ENCODE measurements at regions not wholly inside any gene's neighbourhood (a gene's known extent, or its start where the extent isn't known, plus 50 kb on each side); places are given as distances from the start of the nearest gene placed in this dataset.
"Not testable (repeated sequence)": the region's sequence is repeated elsewhere in the genome, so short reads cannot be mapped to it uniquely, and the experiment has no call there.

DNA sequence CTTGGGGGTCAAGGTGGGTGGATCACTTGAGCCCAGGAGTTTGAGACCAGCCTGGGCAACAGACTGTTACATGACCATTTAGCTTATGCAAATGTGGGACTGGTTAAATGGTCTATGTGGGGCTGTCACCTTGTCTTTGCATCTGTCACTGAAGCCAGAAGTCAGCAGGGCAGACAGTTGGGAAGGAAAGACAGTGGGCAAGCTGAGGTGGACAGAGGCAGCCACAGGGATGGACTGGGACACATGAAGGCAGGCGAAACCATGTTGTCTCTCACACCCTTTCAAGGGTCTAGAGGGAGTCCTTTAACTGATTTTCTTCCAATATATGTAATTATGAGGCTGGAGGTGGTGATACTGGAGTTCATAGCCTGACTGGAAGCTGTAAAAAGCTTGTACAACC lies 426.4 kb downstream of the TMEM121 start:
- no peaks in the 10 kb centered on the region for H3K4me1 ChIP-seq (ENCODE audit: insufficient read depth, low read length)
- no peaks in the 10 kb centered on the region for H3K79me2 ChIP-seq (ENCODE audit: low read length)
- BruUV-seq (replicated peaks) = no TSS peak
- intact Hi-C loops (cut with micrococcal nuclease) = no loop called here
- CTCF ChIA-PET = no interaction called here
- H3F3A ChIP-seq (ENCODE audit: low read length, unreplicated experiment) = no peaks in the 10 kb centered on the region
- no peak for DNase-seq
- TF ChIP-seq EZH2phosphoT487 (IDR thresholded peaks at IDR 0.05; ENCODE audit: borderline replicate concordance, low read length) = no peak
- TF ChIP-seq, protein P1, sequence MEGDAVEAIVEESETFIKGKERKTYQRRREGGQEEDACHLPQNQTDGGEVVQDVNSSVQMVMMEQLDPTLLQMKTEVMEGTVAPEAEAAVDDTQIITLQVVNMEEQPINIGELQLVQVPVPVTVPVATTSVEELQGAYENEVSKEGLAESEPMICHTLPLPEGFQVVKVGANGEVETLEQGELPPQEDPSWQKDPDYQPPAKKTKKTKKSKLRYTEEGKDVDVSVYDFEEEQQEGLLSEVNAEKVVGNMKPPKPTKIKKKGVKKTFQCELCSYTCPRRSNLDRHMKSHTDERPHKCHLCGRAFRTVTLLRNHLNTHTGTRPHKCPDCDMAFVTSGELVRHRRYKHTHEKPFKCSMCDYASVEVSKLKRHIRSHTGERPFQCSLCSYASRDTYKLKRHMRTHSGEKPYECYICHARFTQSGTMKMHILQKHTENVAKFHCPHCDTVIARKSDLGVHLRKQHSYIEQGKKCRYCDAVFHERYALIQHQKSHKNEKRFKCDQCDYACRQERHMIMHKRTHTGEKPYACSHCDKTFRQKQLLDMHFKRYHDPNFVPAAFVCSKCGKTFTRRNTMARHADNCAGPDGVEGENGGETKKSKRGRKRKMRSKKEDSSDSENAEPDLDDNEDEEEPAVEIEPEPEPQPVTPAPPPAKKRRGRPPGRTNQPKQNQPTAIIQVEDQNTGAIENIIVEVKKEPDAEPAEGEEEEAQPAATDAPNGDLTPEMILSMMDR (conservative IDR thresholded peaks at IDR 0.05; ENCODE audit: low read depth, low read length) = no peak
- no peak for TF ChIP-seq EZH2 (IDR thresholded peaks at IDR 0.05; ENCODE audit: low read length, unreplicated experiment)
- H3K4me2 ChIP-seq (ENCODE audit: low read length) = no peak overlapping the region
- POLR2A ChIA-PET (ENCODE audit: unreplicated experiment) = no interaction called here
- H3K36me3 ChIP-seq (ENCODE audit: low read depth, low read length) = no peaks in the 10 kb centered on the region
- no peaks in the 10 kb centered on the region for H3K27me3 ChIP-seq (ENCODE audit: low read length)
- H3K9me2 ChIP-seq (replicated peaks; ENCODE audit: low read length) = no peaks in the 10 kb centered on the region
- H2AFZ ChIP-seq (ENCODE audit: low read length) = no peak overlapping the region
- H3K27ac ChIP-seq (ENCODE audit: low read length) = no peak overlapping the region
- ATAC-seq = no peak
- no peak overlapping the region for H3K9ac ChIP-seq (ENCODE audit: low read length)
- H3K9me3 ChIP-seq (ENCODE audit: low read length) = no peaks in the 10 kb centered on the region
- no peaks in the 10 kb centered on the region for H4K20me1 ChIP-seq (ENCODE audit: low read length)
- H3K4me3 ChIP-seq (ENCODE audit: low read length) = no peak overlapping the region

DNA sequence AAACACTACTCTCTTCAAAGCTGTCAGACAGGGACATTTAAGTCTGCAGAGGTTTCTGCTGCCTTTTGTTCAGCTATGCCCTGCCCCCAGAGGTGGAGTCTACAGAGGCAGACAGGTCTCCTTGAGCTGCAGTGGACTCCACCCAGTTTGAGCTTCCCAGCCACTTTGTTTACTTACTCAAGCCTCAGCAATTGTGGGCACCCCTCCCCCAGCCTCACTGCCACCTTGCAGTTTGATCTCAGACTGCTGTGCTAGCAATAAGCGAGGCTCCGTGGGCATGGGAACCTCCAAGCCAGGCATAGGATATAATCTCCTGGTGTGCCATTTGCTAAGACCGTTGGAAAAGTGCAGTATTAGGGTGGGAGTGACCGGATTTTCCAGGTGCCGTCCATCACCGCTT lies 435.2 kb downstream of the TMEM121 start:
- H4K20me1 ChIP-seq (ENCODE audit: low read length); H3K4me3 ChIP-seq (ENCODE audit: low read length); H3K27me3 ChIP-seq (ENCODE audit: low read length); H3K36me3 ChIP-seq (ENCODE audit: low read depth, low read length); H3K4me1 ChIP-seq (ENCODE audit: insufficient read depth, low read length); CTCF ChIA-PET; H3K4me2 ChIP-seq (ENCODE audit: low read length); BruUV-seq (replicated peaks); intact Hi-C loops (cut with micrococcal nuclease); H3K9me2 ChIP-seq (replicated peaks; ENCODE audit: low read length); H3K27ac ChIP-seq (ENCODE audit: low read length); ATAC-seq; H3K9ac ChIP-seq (ENCODE audit: low read length); H3F3A ChIP-seq (ENCODE audit: low read length, unreplicated experiment); POLR2A ChIA-PET (ENCODE audit: unreplicated experiment); H3K9me3 ChIP-seq (ENCODE audit: low read length); DNase-seq; H2AFZ ChIP-seq (ENCODE audit: low read length); H3K79me2 ChIP-seq (ENCODE audit: low read length): not testable (repeated sequence)

- ChIA-PET POLR2A (ENCODE audit: unreplicated experiment) (no interaction called here), CTCF (no interaction called here)
- no peak for ATAC-seq
- no peak for TF ChIP-seq EZH2 (IDR thresholded peaks at IDR 0.05; ENCODE audit: low read length, unreplicated experiment)
- no peak for TF ChIP-seq EZH2phosphoT487 (IDR thresholded peaks at IDR 0.05; ENCODE audit: borderline replicate concordance, low read length)
- TF ChIP-seq, protein P1 (conservative IDR thresholded peaks at IDR 0.05; ENCODE audit: low read depth, low read length) = no peak
- no peak overlapping the region for H3K9ac ChIP-seq (ENCODE audit: low read length)
- H4K20me1 ChIP-seq (ENCODE audit: low read length) = no peaks in the 10 kb centered on the region
- H3K27me3 ChIP-seq (ENCODE audit: low read length) = no peaks in the 10 kb centered on the region
- no peaks in the 10 kb centered on the region for H3K9me2 ChIP-seq (replicated peaks; ENCODE audit: low read length)
- no peak overlapping the region for H3K27ac ChIP-seq (ENCODE audit: low read length)
- no TSS peak for BruUV-seq (replicated peaks)
- no peaks in the 10 kb centered on the region for H3K4me1 ChIP-seq (ENCODE audit: insufficient read depth, low read length)
- no peak overlapping the region for H3K4me3 ChIP-seq (ENCODE audit: low read length)
- intact Hi-C loops (cut with micrococcal nuclease) = no loop called here
- H3K79me2 ChIP-seq (ENCODE audit: low read length) = no peaks in the 10 kb centered on the region
- DNase-seq = no peak
- H2AFZ ChIP-seq (ENCODE audit: low read length) = no peak overlapping the region
- no peaks in the 10 kb centered on the region for H3K36me3 ChIP-seq (ENCODE audit: low read depth, low read length)
- H3F3A ChIP-seq (ENCODE audit: low read length, unreplicated experiment) = no peaks in the 10 kb centered on the region
- no peak overlapping the region for H3K4me2 ChIP-seq (ENCODE audit: low read length)
- no peaks in the 10 kb centered on the region for H3K9me3 ChIP-seq (ENCODE audit: low read length)
Measured at GRCh38 chr14:105962532-105962931, 436.1 kb downstream of the TMEM121 start.
